ENCODE measurements at regions not wholly inside any gene's neighbourhood (a gene's known extent, or its start where the extent isn't known, plus 50 kb on each side); places are given as distances from the start of the nearest gene placed in this dataset.

GRCh38 chr10:3980144-3980543, 195.1 kb upstream of the KLF6 start:
- no peak overlapping the region for H3K4me3 ChIP-seq (ENCODE audit: low read depth in 1 of 2, low read length in 1 of 2)
- TF ChIP-seq CTCF (IDR thresholded peaks at IDR 0.05), result no peak
- peaks cover 0 to 14% of the 10 kb centered on the region in 2 experiments for H3K4me1 ChIP-seq (ENCODE audit: control insufficient read depth in 1 of 2, insufficient read depth in 1 of 2, low read depth in 1 of 2, low read length in 1 of 2)
- H3K27me3 ChIP-seq, result no peaks in the 10 kb centered on the region
- H3K27ac ChIP-seq, result no peak overlapping the region
- no peaks in the 10 kb centered on the region for H3K9me3 ChIP-seq
- H3K36me3 ChIP-seq, result no peaks in the 10 kb centered on the region

GRCh38 chr10:3978761-3979160, 193.8 kb upstream of the KLF6 start:
- no peaks in the 10 kb centered on the region for H3K36me3 ChIP-seq
- no peak overlapping the region for H3K4me3 ChIP-seq (ENCODE audit: low read depth in 1 of 2, low read length in 1 of 2)
- H3K27ac ChIP-seq, result no peak overlapping the region
- no peaks in the 10 kb centered on the region for H3K9me3 ChIP-seq
- H3K27me3 ChIP-seq, result no peaks in the 10 kb centered on the region
- no peak for TF ChIP-seq CTCF (IDR thresholded peaks at IDR 0.05)
- H3K4me1 ChIP-seq (ENCODE audit: control insufficient read depth in 1 of 2, insufficient read depth in 1 of 2, low read depth in 1 of 2, low read length in 1 of 2), result peaks cover 0 to 14% of the 10 kb centered on the region in 2 experiments

- no peaks in the 10 kb centered on the region for H3K9me3 ChIP-seq
- no peak overlapping the region for H3K4me3 ChIP-seq (ENCODE audit: low read depth in 1 of 2, low read length in 1 of 2)
- H3K36me3 ChIP-seq, result no peaks in the 10 kb centered on the region
- peaks cover 0 to 14% of the 10 kb centered on the region in 2 experiments for H3K4me1 ChIP-seq (ENCODE audit: control insufficient read depth in 1 of 2, insufficient read depth in 1 of 2, low read depth in 1 of 2, low read length in 1 of 2)
- no peak overlapping the region for H3K27ac ChIP-seq
- no peaks in the 10 kb centered on the region for H3K27me3 ChIP-seq
- TF ChIP-seq CTCF (IDR thresholded peaks at IDR 0.05), result no peak
Measured at GRCh38 chr10:3978174-3978573, 193.2 kb upstream of the KLF6 start.

- no peaks in the 10 kb centered on the region for H3K9me3 ChIP-seq
- no peaks in the 10 kb centered on the region for H3K27me3 ChIP-seq
- peaks cover 0 to 14% of the 10 kb centered on the region in 2 experiments for H3K4me1 ChIP-seq (ENCODE audit: control insufficient read depth in 1 of 2, insufficient read depth in 1 of 2, low read depth in 1 of 2, low read length in 1 of 2)
Measured at GRCh38 chr10:3977761-3978160, 192.8 kb upstream of the KLF6 start.

DNA sequence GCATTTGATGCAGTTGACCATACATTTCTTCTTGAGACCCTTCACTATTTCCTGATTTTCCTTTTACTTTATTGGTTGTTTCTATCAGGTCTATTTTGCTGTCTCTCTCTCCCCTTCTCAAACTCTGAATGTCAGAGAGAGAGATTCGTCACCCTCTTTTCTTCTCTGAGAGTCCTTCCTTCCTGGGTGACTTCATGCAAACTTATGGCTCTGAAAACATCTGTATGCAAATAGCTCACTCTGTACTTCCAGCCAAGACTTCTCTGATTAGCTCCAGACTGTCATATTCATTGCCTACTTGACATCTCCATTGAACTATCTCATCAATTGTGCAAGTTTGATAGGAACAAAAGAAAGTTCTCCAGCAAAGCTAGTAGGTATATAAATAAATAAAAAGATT, 191.7 kb upstream of the KLF6 start:
- H3K4me1 ChIP-seq (ENCODE audit: control insufficient read depth in 1 of 2, insufficient read depth in 1 of 2, low read depth in 1 of 2, low read length in 1 of 2), result peaks cover 0 to 14% of the 10 kb centered on the region in 2 experiments
- no peak overlapping the region for H3K27ac ChIP-seq

More at GRCh38 chr10:3977761-3978160, 192.8 kb upstream of the KLF6 start:
- Histone ChIP-seq H3K4me3 (ENCODE audit: low read depth in 1 of 2, low read length in 1 of 2) (no peak overlapping the region), H3K27ac (no peak overlapping the region), H3K36me3 (no peaks in the 10 kb centered on the region)
- no peak for TF ChIP-seq CTCF (IDR thresholded peaks at IDR 0.05)

More for the DNA sequence above, 191.7 kb upstream of the KLF6 start:
- no peak for TF ChIP-seq CTCF (IDR thresholded peaks at IDR 0.05)
- Histone ChIP-seq H3K9me3 (no peaks in the 10 kb centered on the region), H3K27me3 (no peaks in the 10 kb centered on the region), H3K36me3 (no peaks in the 10 kb centered on the region), H3K4me3 (ENCODE audit: low read depth in 1 of 2, low read length in 1 of 2) (no peak overlapping the region)

Measured in neutrophil (primary cell).